M059J (cell line): ENCODE measurements at regions not wholly inside any gene's neighbourhood (a gene's known extent, or its start where the extent isn't known, plus 50 kb on each side); places are given as distances from the start of the nearest gene placed in this dataset.

ENCODE experiments used
- DNase-seq: peaks from one replicate; pipeline ENCODE4 v3.0.0-alpha.2; 2012; ENCODE audit warnings: low read depth

GRCh38 chr3:139778682-139779233, 101.0 kb upstream of the NMNAT3 start:
- DNase-seq: no peak

- DNase-seq: peak; percentile 90
Observed at GRCh38 chr3:139774560-139775302, 97.0 kb upstream of the NMNAT3 start.

GRCh38 chr3:139772539-139773500, 95.0 kb upstream of the NMNAT3 start:
- peak; percentile 98 for DNase-seq

- no peak for DNase-seq
Observed at GRCh38 chr3:139771331-139771730, 93.6 kb upstream of the NMNAT3 start.

GRCh38 chr3:139770577-139770976, 92.8 kb upstream of the NMNAT3 start:
- DNase-seq: no peak

- no peak for DNase-seq
Observed at GRCh38 chr3:139769796-139770195, 92.0 kb upstream of the NMNAT3 start.

GRCh38 chr3:139764936-139765335, 87.2 kb upstream of the NMNAT3 start:
- peak; percentile 99 for DNase-seq

GRCh38 chr3:139764069-139764905, 86.5 kb upstream of the NMNAT3 start:
- peak; percentile 90 for DNase-seq

GRCh38 chr3:139762302-139762701, 84.5 kb upstream of the NMNAT3 start:
- no peak for DNase-seq

- DNase-seq: peak; percentile 16
Observed at GRCh38 chr3:139759470-139759869, 81.7 kb upstream of the NMNAT3 start.

- peak; percentile 80 for DNase-seq
Observed at GRCh38 chr3:139758654-139759291, 81.0 kb upstream of the NMNAT3 start.

GRCh38 chr3:139757448-139758030, 79.8 kb upstream of the NMNAT3 start:
- DNase-seq: no peak

- no peak for DNase-seq
Observed at GRCh38 chr3:139756529-139757103, 78.8 kb upstream of the NMNAT3 start.

GRCh38 chr3:139755551-139755950, 77.8 kb upstream of the NMNAT3 start:
- DNase-seq: no peak

- no peak for DNase-seq
Observed at GRCh38 chr3:139751789-139752188, 74.0 kb upstream of the NMNAT3 start.

GRCh38 chr3:139746481-139746880, 68.7 kb upstream of the NMNAT3 start:
- DNase-seq: no peak

GRCh38 chr3:139745831-139746230, 68.1 kb upstream of the NMNAT3 start:
- DNase-seq: peak; percentile 92

GRCh38 chr3:139738697-139739096, 60.9 kb upstream of the NMNAT3 start:
- DNase-seq: no peak

- no peak for DNase-seq
Observed at GRCh38 chr3:139737682-139738361, 60.0 kb upstream of the NMNAT3 start.

- DNase-seq: no peak
Observed at GRCh38 chr3:139735191-139735590, 57.4 kb upstream of the NMNAT3 start.
